ENCODE measurements at regions not wholly inside any gene's neighbourhood (a gene's known extent, or its start where the extent isn't known, plus 50 kb on each side); places are given as distances from the start of the nearest gene placed in this dataset.

GRCh38 chr21:15264084-15264665, 199.4 kb upstream of the NRIP1 start:
- no peak for TF ChIP-seq REST (IDR thresholded peaks at IDR 0.05; ENCODE audit: insufficient replicate concordance, low read depth)
- TF ChIP-seq, protein P1, sequence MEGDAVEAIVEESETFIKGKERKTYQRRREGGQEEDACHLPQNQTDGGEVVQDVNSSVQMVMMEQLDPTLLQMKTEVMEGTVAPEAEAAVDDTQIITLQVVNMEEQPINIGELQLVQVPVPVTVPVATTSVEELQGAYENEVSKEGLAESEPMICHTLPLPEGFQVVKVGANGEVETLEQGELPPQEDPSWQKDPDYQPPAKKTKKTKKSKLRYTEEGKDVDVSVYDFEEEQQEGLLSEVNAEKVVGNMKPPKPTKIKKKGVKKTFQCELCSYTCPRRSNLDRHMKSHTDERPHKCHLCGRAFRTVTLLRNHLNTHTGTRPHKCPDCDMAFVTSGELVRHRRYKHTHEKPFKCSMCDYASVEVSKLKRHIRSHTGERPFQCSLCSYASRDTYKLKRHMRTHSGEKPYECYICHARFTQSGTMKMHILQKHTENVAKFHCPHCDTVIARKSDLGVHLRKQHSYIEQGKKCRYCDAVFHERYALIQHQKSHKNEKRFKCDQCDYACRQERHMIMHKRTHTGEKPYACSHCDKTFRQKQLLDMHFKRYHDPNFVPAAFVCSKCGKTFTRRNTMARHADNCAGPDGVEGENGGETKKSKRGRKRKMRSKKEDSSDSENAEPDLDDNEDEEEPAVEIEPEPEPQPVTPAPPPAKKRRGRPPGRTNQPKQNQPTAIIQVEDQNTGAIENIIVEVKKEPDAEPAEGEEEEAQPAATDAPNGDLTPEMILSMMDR (IDR thresholded peaks at IDR 0.05; ENCODE audit: insufficient read depth, low read length) = no peak
